Trophoblast cell (in vitro differentiated cells and primary cell): ENCODE measurements at regions not wholly inside any gene's neighbourhood (a gene's known extent, or its start where the extent isn't known, plus 50 kb on each side); places are given as distances from the start of the nearest gene placed in this dataset.

Experiments used
- DNase-seq, 2 donors: peaks; one replicate each; pipeline ENCODE4 v3.0.0-alpha.2; 2016
- H2AFZ ChIP-seq: 2 replicates; pipeline ENCODE4 v1.6.1; 2013; ENCODE audit warnings: low read length, moderate library complexity, mild to moderate bottlenecking; ENCODE audit not compliant: insufficient read depth, poor library complexity
- H2AK5ac ChIP-seq: 2 replicates; pipeline ENCODE4 v1.6.1; 2013; ENCODE audit warnings: mild to moderate bottlenecking, low read length
- H2BK120ac ChIP-seq: 2 replicates; pipeline ENCODE4 v1.6.1; 2013; ENCODE audit warnings: low read length, mild to moderate bottlenecking, moderate library complexity; ENCODE audit not compliant: insufficient read depth, poor library complexity
- H2BK12ac ChIP-seq: 2 replicates; pipeline ENCODE4 v1.6.1; 2013; ENCODE audit warnings: mild to moderate bottlenecking, low read length, moderate library complexity
- H2BK5ac ChIP-seq: 2 replicates; pipeline ENCODE4 v1.6.1; 2013; ENCODE audit warnings: low read length, low read depth, moderate library complexity, mild to moderate bottlenecking; ENCODE audit not compliant: poor library complexity
- H3K14ac ChIP-seq: 2 replicates; pipeline ENCODE4 v1.6.1; 2013; ENCODE audit warnings: mild to moderate bottlenecking, low read length
- H3K18ac ChIP-seq: 2 replicates; pipeline ENCODE4 v1.6.1; 2013; ENCODE audit warnings: mild to moderate bottlenecking, low read length
- H3K23ac ChIP-seq: 2 replicates; pipeline ENCODE4 v1.6.1; 2013; ENCODE audit warnings: low read length
- H3K27ac ChIP-seq: 2 replicates; pipeline ENCODE4 v1.5.1; 2013; ENCODE audit warnings: low read depth, mild to moderate bottlenecking, inconsistent platforms, low read length, moderate library complexity
- H3K27me3 ChIP-seq: 2 replicates; pipeline ENCODE4 v1.6.1; 2013; ENCODE audit warnings: inconsistent platforms, mild to moderate bottlenecking, low read length, moderate library complexity; ENCODE audit not compliant: insufficient read depth
- H3K36me3 ChIP-seq, 2 experiments: 1 replicate in 1 of 2; 2 replicates in 1 of 2; pipeline ENCODE4 v1.6.1; 2013; ENCODE audit warnings: low read length in 2 of 2, mild to moderate bottlenecking in 2 of 2, moderate library complexity in 1 of 2; ENCODE audit not compliant: insufficient read depth in 2 of 2, control insufficient read depth in 1 of 2
- H3K4ac ChIP-seq: 2 replicates; pipeline ENCODE4 v1.6.1; 2013; ENCODE audit warnings: low read depth, mild to moderate bottlenecking, low read length, moderate library complexity
- H3K4me1 ChIP-seq, 2 experiments: 1 replicate in 1 of 2; 2 replicates in 1 of 2; pipeline ENCODE4 v1.6.1; 2013; ENCODE audit warnings: low read length in 2 of 2, mild to moderate bottlenecking in 2 of 2, moderate library complexity in 1 of 2; ENCODE audit not compliant: insufficient read depth in 2 of 2, control insufficient read depth in 1 of 2
- H3K4me2 ChIP-seq: 2 replicates; pipeline ENCODE4 v1.6.1; 2013; ENCODE audit warnings: inconsistent platforms, mild to moderate bottlenecking, low read length, moderate library complexity
- H3K4me3 ChIP-seq: 2 replicates; pipeline ENCODE4 v1.5.1; 2013; ENCODE audit warnings: mild to moderate bottlenecking, low read depth, low read length, inconsistent platforms
- H3K79me1 ChIP-seq: one replicate; pipeline ENCODE4 v1.6.1; 2013; ENCODE audit warnings: low read length
- H3K79me2 ChIP-seq: 2 replicates; pipeline ENCODE4 v1.6.1; 2013; ENCODE audit warnings: low read length, mild to moderate bottlenecking; ENCODE audit not compliant: control insufficient read depth, insufficient read depth, poor library complexity
- H3K9ac ChIP-seq: 2 replicates; pipeline ENCODE4 v1.6.1; 2013; ENCODE audit warnings: mild to moderate bottlenecking, low read length
- H3K9me3 ChIP-seq: 2 replicates; pipeline ENCODE4 v1.6.1; 2013; ENCODE audit warnings: low read depth, mild to moderate bottlenecking, control low read depth, inconsistent platforms, low read length; ENCODE audit not compliant: insufficient read depth
- H4K12ac ChIP-seq: 2 replicates; pipeline ENCODE4 v1.6.1; 2013; ENCODE audit warnings: low read depth, mild to moderate bottlenecking, low read length, moderate library complexity
- H4K8ac ChIP-seq: 2 replicates; pipeline ENCODE4 v1.6.1; 2013; ENCODE audit warnings: low read depth, mild to moderate bottlenecking, low read length, moderate library complexity
- H4K91ac ChIP-seq: one replicate; pipeline ENCODE4 v1.6.1; 2013; ENCODE audit warnings: low read depth, mild to moderate bottlenecking, low read length, moderate library complexity
- WGBS: extraction: QIAGEN DNeasy Blood & Tissue Kit; methylation state at CpG from one replicate; pipeline ENCODE4 v1.1.7; 2013; ENCODE audit warnings: missing lambda C conversion rate; ENCODE audit not compliant: insufficient read length, insufficient coverage; ENCODE audit errors: extremely low coverage; 5-methylcytosine and 5-hydroxymethylcytosine counted together

- peaks cover 22% of the 10 kb centered on the region for H3K79me1 ChIP-seq
- no peak overlapping the region for H4K8ac ChIP-seq
- H2AK5ac ChIP-seq: no peak overlapping the region
- H3K23ac ChIP-seq: no peak overlapping the region
- no peak for DNase-seq
- WGBS: no CpG with 5 or more reads among the region's 3 CpGs
- peak overlapping the region; percentile 5 for H2BK5ac ChIP-seq
- H3K4ac ChIP-seq: no peak overlapping the region
- H3K79me2 ChIP-seq: no peaks in the 10 kb centered on the region
- H4K91ac ChIP-seq: peak overlapping the region; percentile 29
- no peak overlapping the region for H3K4me3 ChIP-seq
- H2BK120ac ChIP-seq: no peak overlapping the region
- H2BK12ac ChIP-seq: no peak overlapping the region
- H3K18ac ChIP-seq: no peak overlapping the region
- H4K12ac ChIP-seq: no peak overlapping the region
- H3K4me2 ChIP-seq: no peak overlapping the region
- no peaks in the 10 kb centered on the region for H3K36me3 ChIP-seq
- H2AFZ ChIP-seq: no peak overlapping the region
- no peaks in the 10 kb centered on the region for H3K27me3 ChIP-seq
- H3K14ac ChIP-seq: no peak overlapping the region
- peak overlapping the region; percentile 69 for H3K27ac ChIP-seq
- no peaks in the 10 kb centered on the region for H3K9me3 ChIP-seq
- H3K9ac ChIP-seq: no peak overlapping the region
- H3K4me1 ChIP-seq: peaks cover 5 to 9% of the 10 kb centered on the region in 2 experiments
Observed at GRCh38 chr16:65600629-65601028, 478.8 kb upstream of the CDH11 start.

DNA sequence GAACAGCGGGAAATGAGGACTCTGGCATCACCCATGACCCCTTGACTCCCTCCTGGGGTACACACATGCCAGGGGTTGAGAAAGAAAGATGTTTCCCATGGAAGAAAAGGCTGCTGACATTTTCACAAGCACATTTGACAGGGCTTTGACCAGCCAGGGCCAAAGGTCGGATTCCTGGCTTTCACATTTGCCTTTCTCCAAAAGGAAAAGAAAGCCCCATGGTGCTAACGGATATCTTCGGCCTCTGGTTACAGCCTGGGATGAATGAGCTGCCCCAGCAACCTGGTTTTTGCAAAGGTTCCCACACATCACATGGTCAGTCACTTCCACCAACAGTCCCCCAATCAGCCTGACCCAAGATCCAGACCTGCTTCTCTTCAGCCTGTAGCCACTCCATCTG is 478.2 kb upstream of the CDH11 start:
- H2AK5ac ChIP-seq: no peak overlapping the region
- no peak for DNase-seq
- no peak overlapping the region for H3K4ac ChIP-seq
- H3K23ac ChIP-seq: no peak overlapping the region
- no peak overlapping the region for H4K12ac ChIP-seq
- H3K79me2 ChIP-seq: no peaks in the 10 kb centered on the region
- no peak overlapping the region for H3K14ac ChIP-seq
- peak overlapping the region; percentile 70 for H3K27ac ChIP-seq
- no peak overlapping the region for H3K4me2 ChIP-seq
- H3K79me1 ChIP-seq: peaks cover 22% of the 10 kb centered on the region
- H2BK120ac ChIP-seq: peak overlapping the region; percentile 20
- peak overlapping the region; percentile 33 for H2BK12ac ChIP-seq
- peak overlapping the region; percentile 15 for H4K8ac ChIP-seq
- H3K9me3 ChIP-seq: peaks cover 1% of the 10 kb centered on the region
- H3K27me3 ChIP-seq: no peaks in the 10 kb centered on the region
- H3K9ac ChIP-seq: no peak overlapping the region
- no peaks in the 10 kb centered on the region for H3K36me3 ChIP-seq
- no peak overlapping the region for H3K4me3 ChIP-seq
- peaks cover 5 to 9% of the 10 kb centered on the region in 2 experiments for H3K4me1 ChIP-seq
- H2BK5ac ChIP-seq: peak overlapping the region; percentile 77
- H4K91ac ChIP-seq: peak overlapping the region; percentile 47
- no peak overlapping the region for H3K18ac ChIP-seq
- H2AFZ ChIP-seq: no peak overlapping the region
- no CpG with 5 or more reads among the region's 4 CpGs for WGBS

- Histone ChIP-seq H2BK120ac (peak overlapping the region; percentile 12), H4K8ac (no peak overlapping the region), H2AFZ (no peak overlapping the region), H3K36me3 (no peaks in the 10 kb centered on the region), H3K4ac (no peak overlapping the region), H2BK12ac (peak overlapping the region; percentile 96), H3K9ac (no peak overlapping the region), H3K79me2 (no peaks in the 10 kb centered on the region), H4K12ac (no peak overlapping the region), H3K9me3 (peaks cover 1% of the 10 kb centered on the region), H3K4me3 (no peak overlapping the region), H4K91ac (peak overlapping the region; percentile 40), H2AK5ac (no peak overlapping the region), H3K4me1 (peaks cover 5 to 9% of the 10 kb centered on the region in 2 experiments), H3K14ac (peak overlapping the region; percentile 1), H2BK5ac (peak overlapping the region; percentile 27), H3K27me3 (no peaks in the 10 kb centered on the region), H3K18ac (no peak overlapping the region), H3K4me2 (no peak overlapping the region), H3K27ac (no peak overlapping the region), H3K23ac (no peak overlapping the region), H3K79me1 (peaks cover 21% of the 10 kb centered on the region)
- no CpG with 5 or more reads among the region's 3 CpGs for WGBS
- no peak for DNase-seq
Observed at GRCh38 chr16:65598621-65599020, 476.8 kb upstream of the CDH11 start.

- H3K4me3 ChIP-seq: no peak overlapping the region
- H2BK120ac ChIP-seq: peak overlapping the region; percentile 60
- no peaks in the 10 kb centered on the region for H3K27me3 ChIP-seq
- no peak overlapping the region for H3K14ac ChIP-seq
- peak overlapping the region; percentile 11 for H4K91ac ChIP-seq
- H3K79me2 ChIP-seq: peaks cover 4% of the 10 kb centered on the region
- H3K9me3 ChIP-seq: no peaks in the 10 kb centered on the region
- H4K12ac ChIP-seq: no peak overlapping the region
- no peak overlapping the region for H3K4me2 ChIP-seq
- no peak overlapping the region for H3K27ac ChIP-seq
- H3K4me1 ChIP-seq: peaks cover 10 to 12% of the 10 kb centered on the region in 2 experiments
- WGBS: no CpG with 5 or more reads among the region's 3 CpGs
- H2AFZ ChIP-seq: no peak overlapping the region
- H2AK5ac ChIP-seq: peak overlapping the region; percentile 29
- H3K4ac ChIP-seq: no peak overlapping the region
- peaks cover 18% of the 10 kb centered on the region for H3K79me1 ChIP-seq
- no peak for DNase-seq
- no peaks in the 10 kb centered on the region for H3K36me3 ChIP-seq
- H3K9ac ChIP-seq: no peak overlapping the region
- H3K18ac ChIP-seq: no peak overlapping the region
- H3K23ac ChIP-seq: no peak overlapping the region
- no peak overlapping the region for H2BK5ac ChIP-seq
- no peak overlapping the region for H4K8ac ChIP-seq
- peak overlapping the region; percentile 80 for H2BK12ac ChIP-seq
Observed at GRCh38 chr16:65583498-65583897, 461.6 kb upstream of the CDH11 start.
